LNCAP (cell line): ENCODE measurements at regions not wholly inside any gene's neighbourhood (a gene's known extent, or its start where the extent isn't known, plus 50 kb on each side); places are given as distances from the start of the nearest gene placed in this dataset.

Experiments used
- CTCF ChIP-seq: fragments of 450-650 bp; IDR thresholded peaks from 2 replicates; pipeline ENCODE4 v1.5.1; 2017; ENCODE audit warnings: mild to moderate bottlenecking

- no peak for TF ChIP-seq CTCF
Observed at GRCh38 chr15:26421065-26421464, 351.8 kb downstream of the GABRB3 start.

GRCh38 chr15:26395624-26396023 is 377.2 kb downstream of the GABRB3 start:
- TF ChIP-seq CTCF, result no peak

- no peak for TF ChIP-seq CTCF
Observed at GRCh38 chr15:26394801-26395200, 378.1 kb downstream of the GABRB3 start.

GRCh38 chr15:26392956-26393355 is 379.9 kb downstream of the GABRB3 start:
- TF ChIP-seq CTCF, result no peak

- TF ChIP-seq CTCF, result no peak
Observed at GRCh38 chr15:26391567-26392194, 381.2 kb downstream of the GABRB3 start.

GRCh38 chr15:26382444-26383072 is 390.3 kb downstream of the GABRB3 start:
- no peak for TF ChIP-seq CTCF

- TF ChIP-seq CTCF, result no peak
Observed at GRCh38 chr15:26378304-26378703, 394.6 kb downstream of the GABRB3 start.
